Parathyroid adenoma (tissue), 2 donors: ENCODE measurements at regions not wholly inside any gene's neighbourhood (a gene's known extent, or its start where the extent isn't known, plus 50 kb on each side); places are given as distances from the start of the nearest gene placed in this dataset.
"Not testable (repeated sequence)": the region's sequence is repeated elsewhere in the genome, so short reads cannot be mapped to it uniquely, and the experiment has no call there.

Source experiments
- H2AFZ ChIP-seq: fragments of 300-600 bp; sonication (generic); one replicate; pipeline ENCODE4 v1.7.0; 2017; ENCODE audit warnings: antibody characterized with exemption, mild to moderate bottlenecking
- H3K27ac ChIP-seq: fragments of 300-600 bp; sonication (generic); one replicate; pipeline ENCODE4 v1.7.0; 2017
- H3K27me3 ChIP-seq: fragments of 300-600 bp; sonication (generic); one replicate; pipeline ENCODE4 v1.7.0; 2017; ENCODE audit warnings: low read length; ENCODE audit not compliant: control insufficient read depth, insufficient read depth
- H3K36me3 ChIP-seq: fragments of 300-600 bp; sonication (generic); one replicate; pipeline ENCODE4 v1.7.0; 2017; ENCODE audit warnings: low read length; ENCODE audit not compliant: control insufficient read depth, insufficient read depth
- H3K4me1 ChIP-seq: fragments of 300-600 bp; sonication (generic); one replicate; pipeline ENCODE4 v1.7.0; 2017; ENCODE audit warnings: control low read depth
- H3K4me2 ChIP-seq: fragments of 300-600 bp; sonication (generic); one replicate; pipeline ENCODE4 v1.7.0; 2017; ENCODE audit warnings: low read length
- H3K4me3 ChIP-seq: fragments of 300-600 bp; sonication (generic); one replicate; pipeline ENCODE4 v1.7.0; 2017; ENCODE audit warnings: low read depth, low read length
- H3K79me2 ChIP-seq: fragments of 300-600 bp; sonication (generic); one replicate; pipeline ENCODE4 v1.7.0; 2017; ENCODE audit warnings: control low read depth
- H3K9ac ChIP-seq: fragments of 300-600 bp; sonication (generic); one replicate; pipeline ENCODE4 v1.7.0; 2017; ENCODE audit warnings: mild to moderate bottlenecking
- H3K9me3 ChIP-seq: fragments of 300-600 bp; sonication (generic); one replicate; pipeline ENCODE4 v1.7.0; 2017; ENCODE audit warnings: low read length; ENCODE audit not compliant: control insufficient read depth
- TF ChIP-seq, protein P1 (sequence below): fragments of 300-600 bp; sonication (generic); IDR thresholded peaks from one replicate; pipeline ENCODE4 v1.7.0; 2017; ENCODE audit warnings: antibody characterized with exemption, mild to moderate bottlenecking
- donor health status: primary hyperparathyroidism.

DNA sequence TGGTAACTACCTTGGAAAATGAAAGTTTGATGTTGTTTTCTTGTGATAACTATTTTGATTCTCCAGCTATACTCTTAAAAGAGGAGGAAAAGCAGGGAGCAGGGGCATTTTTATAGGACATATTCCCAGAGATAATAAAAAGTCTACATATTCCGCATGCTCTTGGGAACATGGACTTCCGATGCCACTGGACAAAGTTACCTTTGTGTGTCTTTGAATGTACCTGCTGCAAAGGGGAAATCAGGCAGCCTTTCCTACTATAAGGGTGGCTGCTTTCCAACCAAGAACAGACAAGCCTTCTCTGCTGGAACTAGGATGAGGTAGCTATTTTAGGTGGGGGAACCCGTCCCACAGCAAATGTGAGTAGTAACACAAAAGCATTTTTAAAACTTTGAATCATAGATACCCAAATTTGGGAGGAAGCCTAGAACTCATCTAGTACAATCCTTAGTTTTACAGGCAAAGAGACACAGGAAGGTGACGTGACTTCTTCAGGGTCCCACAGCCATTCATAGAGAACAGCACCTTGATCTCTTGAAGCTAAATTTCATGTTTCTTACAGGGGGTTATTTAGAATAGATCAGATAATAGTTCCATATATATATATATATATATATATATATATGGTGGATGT lies 179.9 kb downstream of the FASLG start:
- no peak overlapping the region for H3K4me3 ChIP-seq
- TF ChIP-seq, protein P1, sequence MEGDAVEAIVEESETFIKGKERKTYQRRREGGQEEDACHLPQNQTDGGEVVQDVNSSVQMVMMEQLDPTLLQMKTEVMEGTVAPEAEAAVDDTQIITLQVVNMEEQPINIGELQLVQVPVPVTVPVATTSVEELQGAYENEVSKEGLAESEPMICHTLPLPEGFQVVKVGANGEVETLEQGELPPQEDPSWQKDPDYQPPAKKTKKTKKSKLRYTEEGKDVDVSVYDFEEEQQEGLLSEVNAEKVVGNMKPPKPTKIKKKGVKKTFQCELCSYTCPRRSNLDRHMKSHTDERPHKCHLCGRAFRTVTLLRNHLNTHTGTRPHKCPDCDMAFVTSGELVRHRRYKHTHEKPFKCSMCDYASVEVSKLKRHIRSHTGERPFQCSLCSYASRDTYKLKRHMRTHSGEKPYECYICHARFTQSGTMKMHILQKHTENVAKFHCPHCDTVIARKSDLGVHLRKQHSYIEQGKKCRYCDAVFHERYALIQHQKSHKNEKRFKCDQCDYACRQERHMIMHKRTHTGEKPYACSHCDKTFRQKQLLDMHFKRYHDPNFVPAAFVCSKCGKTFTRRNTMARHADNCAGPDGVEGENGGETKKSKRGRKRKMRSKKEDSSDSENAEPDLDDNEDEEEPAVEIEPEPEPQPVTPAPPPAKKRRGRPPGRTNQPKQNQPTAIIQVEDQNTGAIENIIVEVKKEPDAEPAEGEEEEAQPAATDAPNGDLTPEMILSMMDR, result no peak
- H3K4me1 ChIP-seq, result no peaks in the 10 kb centered on the region
- H3K9me3 ChIP-seq, result no peaks in the 10 kb centered on the region
- H3K36me3 ChIP-seq, result no peaks in the 10 kb centered on the region
- H3K4me2 ChIP-seq, result no peak overlapping the region
- no peaks in the 10 kb centered on the region for H3K79me2 ChIP-seq
- no peak overlapping the region for H3K27ac ChIP-seq
- H2AFZ ChIP-seq, result no peak overlapping the region
- H3K27me3 ChIP-seq, result no peaks in the 10 kb centered on the region
- no peak overlapping the region for H3K9ac ChIP-seq

DNA sequence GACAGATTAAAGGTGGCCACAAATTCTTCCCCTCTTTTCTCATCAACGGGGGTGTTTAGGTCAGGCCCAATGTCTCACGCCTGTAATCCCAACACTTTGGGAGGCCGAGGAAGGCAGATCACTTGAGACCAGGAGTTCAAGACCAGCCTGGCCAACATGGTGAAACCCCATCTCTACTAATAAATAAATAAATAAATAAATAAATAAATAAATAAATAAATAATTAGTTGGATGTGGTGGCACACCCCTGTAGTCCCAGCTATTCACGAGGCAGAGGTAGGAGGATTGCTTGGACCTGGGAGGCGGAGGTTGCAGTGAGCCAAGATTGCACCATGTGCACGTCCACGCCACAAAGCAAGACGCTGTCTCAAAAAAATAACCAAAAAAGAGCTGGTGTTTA lies 180.7 kb downstream of the FASLG start:
- H3K9ac ChIP-seq, H3K79me2 ChIP-seq, H3K4me3 ChIP-seq, H3K27me3 ChIP-seq, H2AFZ ChIP-seq, H3K4me1 ChIP-seq, H3K27ac ChIP-seq, H3K9me3 ChIP-seq, H3K36me3 ChIP-seq, H3K4me2 ChIP-seq: not testable (repeated sequence)

DNA sequence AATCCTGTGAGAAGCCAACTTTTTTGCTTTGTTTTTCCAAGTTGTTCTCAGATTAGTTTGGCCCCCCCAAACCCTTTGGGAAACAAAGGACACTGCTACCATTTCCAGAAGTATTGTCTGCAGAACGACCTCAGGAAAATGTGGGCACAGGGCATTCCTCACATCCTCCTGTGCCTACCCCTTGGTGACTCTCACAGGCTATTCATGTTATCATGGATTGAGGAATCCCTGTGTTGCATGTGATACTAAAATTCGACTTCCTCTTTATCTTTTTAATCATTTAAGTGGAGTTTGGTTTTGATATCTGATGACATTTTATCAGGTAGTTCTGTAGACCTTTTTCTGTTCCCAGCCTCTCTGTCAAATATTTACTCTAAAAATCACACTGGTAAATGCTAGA lies 184.5 kb downstream of the FASLG start:
- Histone ChIP-seq H3K27ac (no peak overlapping the region), H3K27me3 (no peaks in the 10 kb centered on the region), H3K79me2 (no peaks in the 10 kb centered on the region), H3K4me2 (no peak overlapping the region), H3K9me3 (no peaks in the 10 kb centered on the region), H3K9ac (no peak overlapping the region), H3K4me1 (no peaks in the 10 kb centered on the region), H3K36me3 (no peaks in the 10 kb centered on the region), H2AFZ (no peak overlapping the region), H3K4me3 (no peak overlapping the region)
- TF ChIP-seq, protein P1, result no peak

DNA sequence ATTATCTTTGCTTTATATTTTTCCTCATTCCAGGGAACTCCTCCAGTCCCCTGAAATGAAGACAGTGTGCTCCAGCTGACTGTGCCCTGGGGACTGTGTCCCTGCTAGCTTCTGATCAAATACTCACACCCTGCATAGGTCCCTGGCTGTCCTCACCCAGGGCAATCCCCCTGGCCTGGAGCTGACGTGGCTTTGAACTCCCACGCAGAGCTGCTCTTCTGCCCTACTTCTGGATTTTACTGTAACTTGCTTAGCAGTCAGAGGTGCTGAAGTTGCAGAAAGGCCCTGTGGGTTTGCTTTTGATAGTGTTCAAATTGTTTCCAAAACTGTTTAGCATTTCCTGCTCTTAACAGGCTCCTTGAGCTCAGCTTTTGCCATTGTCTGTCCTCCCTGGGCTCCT lies 186.5 kb downstream of the FASLG start:
- Histone ChIP-seq H3K9ac (no peak overlapping the region), H3K4me3 (no peak overlapping the region), H2AFZ (no peak overlapping the region), H3K79me2 (no peaks in the 10 kb centered on the region), H3K27ac (no peak overlapping the region), H3K4me2 (no peak overlapping the region), H3K4me1 (no peaks in the 10 kb centered on the region), H3K9me3 (no peaks in the 10 kb centered on the region), H3K36me3 (no peaks in the 10 kb centered on the region), H3K27me3 (no peaks in the 10 kb centered on the region)
- TF ChIP-seq, protein P1, result no peak

DNA sequence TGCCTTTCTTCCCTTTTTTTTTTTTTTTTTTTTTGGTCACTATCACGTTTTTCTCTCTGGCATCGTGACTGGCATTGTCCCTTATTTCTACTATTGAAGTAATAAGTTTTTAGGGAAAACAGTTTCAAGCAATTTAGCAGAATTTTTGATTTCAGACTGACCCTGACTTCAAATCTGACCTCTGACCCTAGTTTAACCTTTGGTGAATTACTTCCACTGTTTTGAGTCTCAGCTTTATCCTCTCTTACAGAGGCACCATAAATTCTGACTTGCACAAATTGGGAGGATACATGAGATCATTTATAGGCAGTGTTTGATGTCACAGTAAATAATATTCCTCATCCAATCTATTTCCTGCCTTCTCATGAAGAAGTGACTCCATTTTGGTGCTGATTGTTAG lies 187.0 kb downstream of the FASLG start:
- H3K9ac ChIP-seq, result no peak overlapping the region
- H3K4me1 ChIP-seq, result no peaks in the 10 kb centered on the region
- no peak overlapping the region for H3K27ac ChIP-seq
- H3K4me2 ChIP-seq, result no peak overlapping the region
- no peaks in the 10 kb centered on the region for H3K36me3 ChIP-seq
- no peak overlapping the region for H3K4me3 ChIP-seq
- no peaks in the 10 kb centered on the region for H3K9me3 ChIP-seq
- no peaks in the 10 kb centered on the region for H3K27me3 ChIP-seq
- no peak overlapping the region for H2AFZ ChIP-seq
- no peaks in the 10 kb centered on the region for H3K79me2 ChIP-seq
- TF ChIP-seq, protein P1, result no peak

DNA sequence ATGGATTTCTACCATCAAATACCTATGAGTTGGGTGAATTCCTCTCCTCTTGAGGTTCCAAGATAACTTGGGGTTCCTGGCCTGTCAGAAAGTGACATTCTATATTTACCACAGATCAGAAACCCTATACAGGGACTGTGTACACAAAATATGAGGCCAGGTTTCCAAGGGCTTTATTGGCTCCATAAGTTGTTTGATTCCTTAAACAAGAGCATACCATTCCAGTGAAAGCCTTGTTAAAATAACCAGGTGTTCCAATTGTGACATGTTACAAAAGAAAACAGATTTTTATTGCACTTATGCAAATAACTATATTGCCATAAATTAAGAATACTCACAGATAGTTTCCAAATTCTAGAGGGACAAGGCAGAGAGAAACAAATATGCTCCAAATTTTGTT lies 188.9 kb downstream of the FASLG start:
- H3K4me3 ChIP-seq, H3K36me3 ChIP-seq, H3K79me2 ChIP-seq, H3K27ac ChIP-seq, H3K4me2 ChIP-seq, H3K27me3 ChIP-seq, H3K4me1 ChIP-seq, H3K9me3 ChIP-seq, H2AFZ ChIP-seq, H3K9ac ChIP-seq: not testable (repeated sequence)
